ENCODE measurements at regions not wholly inside any gene's neighbourhood (a gene's known extent, or its start where the extent isn't known, plus 50 kb on each side); places are given as distances from the start of the nearest gene placed in this dataset.

- Histone ChIP-seq H3K9me3 (no peaks in the 10 kb centered on the region), H3K27ac (no peak overlapping the region), H3K27me3 (no peaks in the 10 kb centered on the region), H3K36me3 (no peaks in the 10 kb centered on the region), H3K4me3 (no peak overlapping the region), H3K4me1 (peaks cover 0 to 42% (median 15%) of the 10 kb centered on the region in 12 donors)
- DNase-seq (no peak), ATAC-seq (no peak)
- intact Hi-C loops (cut with DNase I) = no loop called here
- no peak for TF ChIP-seq CTCF (IDR thresholded peaks at IDR 0.05)
- TF ChIP-seq POLR2A (IDR thresholded peaks at IDR 0.05) = no peak
- WGBS, 4 donors = 86 to 94% (median 93%) methylated on average over 6 of the region's 6 CpGs
Measured at GRCh38 chr6:150710236-150710635, 110.6 kb downstream of the PLEKHG1 start.

- no peak for DNase-seq
- TF ChIP-seq CTCF (IDR thresholded peaks at IDR 0.05) = no peak
- no peak for TF ChIP-seq POLR2A (IDR thresholded peaks at IDR 0.05)
- intact Hi-C loops (cut with DNase I) = no loop called here
- no peaks in the 10 kb centered on the region for H3K27me3 ChIP-seq
- no peak overlapping the region for H3K4me3 ChIP-seq
- 88 to 91% (median 89%) methylated on average over 4 of the region's 4 CpGs for WGBS, 4 donors
- H3K27ac ChIP-seq = no peak overlapping the region
- no peaks in the 10 kb centered on the region for H3K36me3 ChIP-seq
- peaks cover 0 to 42% (median 15%) of the 10 kb centered on the region in 12 donors for H3K4me1 ChIP-seq
- H3K9me3 ChIP-seq = no peaks in the 10 kb centered on the region
- no peak for ATAC-seq
Measured at GRCh38 chr6:150711061-150711460, 111.4 kb downstream of the PLEKHG1 start.

- DNase-seq = peak; percentile 47 to 64 (median 49)
- peaks cover 0 to 44% (median 15%) of the 10 kb centered on the region in 12 donors for H3K4me1 ChIP-seq
- H3K36me3 ChIP-seq = no peaks in the 10 kb centered on the region
- H3K27me3 ChIP-seq = no peaks in the 10 kb centered on the region
- 73 to 85% (median 75%) methylated on average over 8 of the region's 8 CpGs for WGBS, 4 donors
- no peaks in the 10 kb centered on the region for H3K9me3 ChIP-seq
- intact Hi-C loops (cut with DNase I) = no loop called here
- H3K4me3 ChIP-seq = no peak overlapping the region
- no peak for TF ChIP-seq CTCF (IDR thresholded peaks at IDR 0.05)
- TF ChIP-seq POLR2A (IDR thresholded peaks at IDR 0.05) = no peak
- peak overlapping the region in 2 of 12 donors; percentile 14 to 40 for H3K27ac ChIP-seq
- peak in 3 of 4 donors; percentile 38 to 75 (median 45) for ATAC-seq
Measured at GRCh38 chr6:150711584-150712504, 112.2 kb downstream of the PLEKHG1 start.

GRCh38 chr6:150712505-150713252 is 113.0 kb downstream of the PLEKHG1 start:
- DNase-seq (no peak), ATAC-seq (no peak)
- Histone ChIP-seq H3K36me3 (no peaks in the 10 kb centered on the region), H3K27me3 (no peaks in the 10 kb centered on the region), H3K27ac (peak overlapping the region in 1 of 12 donors; percentile 40), H3K4me3 (no peak overlapping the region), H3K4me1 (peaks cover 0 to 40% (median 14%) of the 10 kb centered on the region in 12 donors), H3K9me3 (no peaks in the 10 kb centered on the region)
- intact Hi-C loops (cut with DNase I) = no loop called here
- WGBS, 4 donors = 86 to 89% (median 86%) methylated on average over 7 of the region's 7 CpGs
- TF ChIP-seq CTCF (IDR thresholded peaks at IDR 0.05) = no peak
- TF ChIP-seq POLR2A (IDR thresholded peaks at IDR 0.05) = no peak
